ENCODE measurements at regions not wholly inside any gene's neighbourhood (a gene's known extent, or its start where the extent isn't known, plus 50 kb on each side); places are given as distances from the start of the nearest gene placed in this dataset.
"Not testable (repeated sequence)": the region's sequence is repeated elsewhere in the genome, so short reads cannot be mapped to it uniquely, and the experiment has no call there.

DNA sequence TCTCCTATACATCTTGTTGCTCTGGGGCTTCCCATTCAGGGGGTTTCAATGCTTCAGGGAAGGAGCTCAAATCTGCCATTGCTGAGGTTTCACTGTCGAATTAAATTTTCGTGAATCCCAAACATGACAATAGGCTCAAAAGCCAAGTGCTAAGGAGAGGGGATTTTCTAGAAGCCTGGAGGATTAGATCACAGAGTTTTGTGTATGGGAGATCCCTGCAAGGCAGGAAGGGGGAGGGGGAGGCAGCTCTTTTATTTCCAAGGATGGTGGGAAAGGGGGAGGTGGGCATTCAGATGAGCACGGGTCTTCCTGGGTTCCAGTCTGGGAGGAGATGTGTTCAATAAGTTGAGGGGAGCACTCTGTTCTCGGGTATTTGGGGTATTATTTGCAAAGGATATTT is 69.9 kb upstream of the DLG1 start:
- DNase-seq = no peak

- no peak for DNase-seq
Measured at GRCh38 chr3:197367081-197367780, 68.8 kb upstream of the DLG1 start.

DNA sequence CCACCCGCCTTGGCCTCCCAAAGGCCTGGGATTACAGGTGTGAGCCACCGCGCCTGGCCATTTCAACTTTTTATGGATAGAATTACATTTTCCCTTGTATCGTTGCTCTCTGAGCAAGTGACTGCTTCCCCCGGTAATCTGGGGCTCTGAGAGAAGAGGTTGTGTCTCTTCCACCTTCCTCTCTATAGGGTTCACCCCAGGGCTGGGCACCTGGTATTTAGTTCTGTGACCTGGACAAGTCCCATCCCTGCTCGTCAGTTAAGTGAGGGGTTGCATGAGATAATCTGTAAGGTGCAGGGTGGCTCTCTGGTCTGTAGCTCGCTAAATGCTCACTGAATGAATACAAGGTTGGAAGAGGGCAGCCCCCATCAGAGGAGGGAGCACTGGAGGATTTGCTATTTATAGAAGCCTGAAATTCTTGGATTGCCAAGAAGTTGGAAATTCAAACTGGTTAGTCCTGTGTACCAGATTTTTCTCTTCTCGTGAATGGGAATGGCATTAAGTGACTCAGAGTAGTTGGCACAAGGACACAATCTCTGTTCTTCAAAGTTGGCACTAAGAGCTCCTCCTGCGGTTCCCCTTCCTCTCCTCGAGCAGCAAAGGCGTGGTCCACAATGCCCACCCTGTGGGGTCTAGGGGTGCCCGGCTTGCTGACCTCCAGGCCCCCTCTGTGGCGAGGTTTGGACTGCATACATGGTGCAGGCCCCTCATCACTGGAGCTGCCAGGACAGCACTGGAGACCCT is 68.1 kb upstream of the DLG1 start:
- no peak for DNase-seq

- DNase-seq = no peak
Measured at GRCh38 chr3:197365586-197365985, 67.2 kb upstream of the DLG1 start.

DNA sequence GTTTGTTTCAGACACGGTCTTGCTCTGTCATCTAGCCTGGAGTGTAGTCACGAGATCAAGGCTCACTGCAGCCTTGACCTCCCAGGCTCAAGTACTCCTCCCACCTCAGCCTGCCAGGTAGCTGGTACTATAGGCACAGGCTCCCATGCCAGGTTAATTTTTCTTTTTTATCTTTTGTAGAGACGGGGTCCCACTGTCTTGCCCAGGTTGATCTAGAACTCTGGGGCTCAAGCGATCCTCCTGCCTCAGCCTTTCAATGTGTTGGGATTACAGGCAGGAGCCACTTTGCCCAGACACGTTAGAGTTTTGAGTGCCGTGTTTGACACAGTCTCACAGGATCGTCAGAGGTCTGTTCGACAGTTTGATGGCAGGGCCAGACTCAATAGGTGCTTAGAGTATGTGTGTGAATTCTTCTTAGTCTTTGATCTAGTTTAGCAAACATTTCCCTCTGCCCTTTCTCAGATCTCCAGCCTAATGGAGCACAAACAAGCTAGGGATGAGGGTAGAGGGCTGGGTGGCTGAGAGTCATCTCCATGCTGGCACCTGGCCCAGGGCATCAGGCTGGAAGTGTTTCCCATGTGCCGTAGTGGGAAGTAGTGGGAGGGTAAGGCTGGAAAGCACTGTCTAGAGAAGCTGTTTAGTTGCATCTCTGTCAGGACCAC is 66.1 kb upstream of the DLG1 start:
- DNase-seq = no peak

GRCh38 chr3:197363553-197364409 is 65.4 kb upstream of the DLG1 start:
- DNase-seq = no peak

DNA sequence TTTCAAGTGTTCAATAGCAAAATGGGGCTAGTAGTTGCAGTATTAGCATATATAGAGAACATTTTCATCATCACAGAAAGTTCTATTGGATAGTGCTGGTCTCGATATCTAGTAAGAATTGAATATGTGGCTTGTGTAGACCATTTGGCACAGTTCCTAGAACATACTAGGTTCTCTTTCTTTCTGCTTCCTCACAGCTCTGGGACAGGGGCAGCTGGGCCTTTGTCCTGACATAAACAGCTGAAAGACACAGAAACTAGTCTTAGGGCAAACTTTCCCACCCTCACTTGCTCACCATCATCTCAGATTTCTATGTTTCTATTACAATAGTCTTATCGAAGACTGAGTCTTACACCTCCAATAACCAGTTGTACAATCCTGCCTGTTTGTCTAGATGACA is 63.7 kb upstream of the DLG1 start:
- no peak for DNase-seq

DNA sequence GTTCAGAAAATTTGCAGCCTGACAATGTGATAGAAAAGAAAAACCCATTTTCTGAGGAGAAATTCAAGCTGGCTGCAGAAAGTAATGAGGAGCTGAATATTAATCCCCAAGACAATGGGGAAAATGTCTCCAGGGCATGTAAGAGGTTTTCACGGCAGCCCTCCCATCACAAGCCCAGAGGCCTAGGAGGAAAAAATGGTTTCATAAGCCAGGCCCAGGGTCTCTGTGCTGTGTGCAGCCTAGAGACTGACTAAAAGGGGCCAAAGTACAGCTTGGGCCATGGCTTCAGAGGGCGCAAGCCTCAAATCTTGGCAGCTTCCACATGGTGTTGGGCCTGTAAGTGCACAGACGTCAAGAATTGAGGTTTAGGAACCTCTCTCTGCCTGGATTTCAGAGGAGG is 61.7 kb upstream of the DLG1 start:
- not testable (repeated sequence) for DNase-seq

- DNase-seq = not testable (repeated sequence)
Measured at GRCh38 chr3:197359476-197359875, 61.1 kb upstream of the DLG1 start.

- DNase-seq = no peak
Measured at GRCh38 chr3:197356741-197357140, 58.3 kb upstream of the DLG1 start.

DNA sequence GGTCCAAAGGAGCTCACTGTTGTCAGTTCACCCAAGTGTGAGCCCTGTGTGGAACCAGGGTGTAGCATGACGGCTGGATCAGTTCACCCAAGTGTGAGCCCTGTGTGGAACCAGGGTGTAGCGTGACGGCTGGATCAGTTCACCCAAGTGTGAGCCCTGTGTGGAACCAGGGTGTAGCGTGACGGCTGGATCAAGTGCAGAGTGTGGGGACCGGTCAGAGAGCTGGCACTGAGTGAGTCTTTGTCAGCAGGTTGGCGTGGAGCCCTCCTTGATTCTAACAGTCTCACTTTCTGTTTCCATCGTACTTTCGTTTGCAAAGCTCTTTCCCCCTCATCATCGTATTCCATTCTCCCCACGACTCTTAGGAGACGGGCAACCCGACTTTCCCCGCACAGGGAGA is 57.9 kb upstream of the DLG1 start:
- DNase-seq = no peak

DNA sequence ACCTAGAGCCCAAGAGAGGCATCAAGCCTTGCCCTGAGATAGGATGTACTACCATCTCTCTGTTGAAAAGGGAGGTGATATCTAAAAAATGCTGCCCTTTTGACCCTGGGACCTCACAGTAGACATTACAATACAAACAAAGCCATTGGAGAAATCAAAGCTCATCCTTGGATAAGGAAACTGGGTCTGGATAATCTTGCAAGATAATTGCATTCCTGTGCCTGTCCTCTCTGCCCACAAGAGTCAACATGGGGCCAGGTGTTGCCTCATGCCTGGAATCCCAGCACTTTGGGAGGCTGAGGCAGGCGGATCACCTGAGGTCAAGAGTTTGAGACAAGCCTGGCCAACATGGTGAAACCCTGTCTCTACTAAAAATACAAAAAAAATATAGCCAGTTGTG is 57.3 kb upstream of the DLG1 start:
- DNase-seq = no peak

GRCh38 chr3:197354568-197355001 is 56.2 kb upstream of the DLG1 start:
- peak; percentile 88 for DNase-seq

- DNase-seq = no peak
Measured at GRCh38 chr3:197353867-197354567, 55.6 kb upstream of the DLG1 start.

DNA sequence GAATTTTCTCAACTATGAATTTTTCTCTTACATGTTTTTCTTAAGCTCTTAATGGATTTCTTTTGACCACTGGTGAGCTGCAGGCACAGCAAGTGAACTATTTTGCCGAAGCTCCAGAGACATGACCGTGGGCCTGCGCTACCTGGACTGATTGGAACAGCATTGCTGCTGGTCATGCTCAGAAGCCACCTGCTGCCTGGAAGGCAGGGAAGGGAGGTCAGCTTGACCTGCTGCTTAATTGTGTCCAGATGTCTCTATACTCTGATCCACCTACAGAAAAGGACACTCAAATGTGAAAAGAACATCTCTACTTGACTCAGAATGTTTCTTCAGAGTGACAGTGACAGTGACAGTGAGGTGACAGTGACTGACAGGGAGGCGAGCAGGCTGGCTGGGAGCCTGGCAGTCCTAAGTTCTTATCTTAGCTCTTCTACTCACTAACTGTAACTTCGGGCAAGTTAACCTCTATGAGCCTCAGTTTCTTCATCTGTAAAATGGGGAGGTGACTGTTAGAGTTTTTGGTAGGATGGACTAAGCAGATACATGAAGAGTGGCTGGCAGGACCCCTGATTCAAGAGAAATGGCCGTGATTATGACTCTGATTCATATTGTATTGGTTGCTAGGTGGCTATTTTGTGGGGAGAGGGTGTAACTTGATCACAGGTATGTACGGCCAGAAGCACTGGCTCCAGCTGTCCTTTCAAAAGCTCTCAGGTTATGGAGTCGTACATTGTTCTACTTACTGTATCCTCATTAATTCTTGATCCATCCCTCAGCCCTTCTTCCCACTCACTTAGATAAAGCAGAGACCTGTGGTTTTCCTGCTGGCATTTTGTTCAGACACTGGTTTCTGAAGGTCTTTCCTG is 54.8 kb upstream of the DLG1 start:
- DNase-seq = no peak

DNA sequence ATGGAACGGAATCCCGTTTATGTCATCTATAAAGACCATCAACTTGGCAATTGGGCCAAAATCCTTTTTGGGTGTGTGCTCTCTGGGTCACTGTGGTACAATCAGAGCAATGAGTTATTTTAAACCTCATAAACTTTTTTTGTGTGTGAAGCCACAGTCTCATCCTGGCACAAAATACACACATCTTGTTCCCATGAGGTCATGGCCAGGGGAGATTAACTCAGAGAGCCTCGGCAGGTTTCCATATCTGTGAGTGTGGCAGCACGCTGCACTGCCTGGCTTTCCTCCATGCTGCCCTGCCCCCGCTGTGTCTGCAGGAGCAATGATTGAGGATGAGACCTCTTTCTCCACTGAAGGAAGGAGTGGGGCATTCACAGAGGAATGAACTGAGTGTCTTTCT is 54.0 kb upstream of the DLG1 start:
- DNase-seq = no peak

DNA sequence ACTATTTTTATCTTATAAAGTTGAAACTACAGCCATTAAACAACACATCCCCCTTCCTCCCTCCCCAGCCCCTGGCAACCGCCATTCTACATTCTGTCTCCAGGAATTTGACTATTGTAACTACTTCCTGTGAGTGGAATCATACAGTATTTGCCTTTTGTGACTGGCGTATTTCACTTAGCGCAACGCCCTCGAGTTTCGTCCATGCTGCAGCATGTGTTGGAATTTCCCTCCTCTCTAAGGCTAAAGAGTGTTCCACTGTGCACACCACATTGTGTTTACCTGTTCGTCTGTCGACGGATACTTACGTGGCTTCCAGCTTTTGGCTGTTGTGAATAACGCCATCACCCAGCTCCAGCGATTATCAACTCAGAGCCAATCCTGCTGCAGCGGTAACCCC is 52.0 kb upstream of the DLG1 start:
- DNase-seq = no peak

- no peak for DNase-seq
Measured at GRCh38 chr3:197349368-197349767, 51.0 kb upstream of the DLG1 start.

All from renal pelvis (tissue), 1 donor.